Loucy (cell line): ENCODE measurements at regions not wholly inside any gene's neighbourhood (a gene's known extent, or its start where the extent isn't known, plus 50 kb on each side); places are given as distances from the start of the nearest gene placed in this dataset.

Experiments used
- EZH2phosphoT487 ChIP-seq: fragments of 200-600 bp; IDR thresholded peaks from 2 replicates; pipeline ENCODE4 v1.6.1; 2018; ENCODE audit warnings: antibody characterized with exemption, mild to moderate bottlenecking, moderate library complexity, borderline replicate concordance
- TF ChIP-seq, protein P1 (sequence below): fragments of 200-600 bp; sonication (generic); conservative IDR thresholded peaks from 2 replicates; pipeline ENCODE4 v1.5.1; 2014; ENCODE audit warnings: mild to moderate bottlenecking, antibody characterized with exemption, low read length

DNA sequence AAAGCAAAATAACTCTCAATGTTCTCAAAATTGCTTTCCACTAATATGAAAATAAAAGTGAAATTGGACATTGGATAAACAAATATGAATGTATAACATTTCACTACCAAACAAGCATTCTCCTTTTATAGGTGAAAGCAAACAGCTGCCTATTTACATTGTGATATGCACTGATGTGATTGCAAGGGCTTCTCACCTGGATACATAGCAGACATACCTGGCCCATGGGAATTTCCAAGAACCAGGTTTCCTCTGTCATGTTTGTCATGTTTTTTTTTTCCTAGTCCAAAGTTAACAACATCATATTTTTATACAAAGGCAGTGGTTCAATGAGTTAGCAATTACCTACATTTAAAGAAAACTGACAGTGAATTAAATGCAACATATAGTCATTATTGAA is 228.5 kb downstream of the ANKRD50 start:
- TF ChIP-seq EZH2phosphoT487, result no peak
- TF ChIP-seq, protein P1, sequence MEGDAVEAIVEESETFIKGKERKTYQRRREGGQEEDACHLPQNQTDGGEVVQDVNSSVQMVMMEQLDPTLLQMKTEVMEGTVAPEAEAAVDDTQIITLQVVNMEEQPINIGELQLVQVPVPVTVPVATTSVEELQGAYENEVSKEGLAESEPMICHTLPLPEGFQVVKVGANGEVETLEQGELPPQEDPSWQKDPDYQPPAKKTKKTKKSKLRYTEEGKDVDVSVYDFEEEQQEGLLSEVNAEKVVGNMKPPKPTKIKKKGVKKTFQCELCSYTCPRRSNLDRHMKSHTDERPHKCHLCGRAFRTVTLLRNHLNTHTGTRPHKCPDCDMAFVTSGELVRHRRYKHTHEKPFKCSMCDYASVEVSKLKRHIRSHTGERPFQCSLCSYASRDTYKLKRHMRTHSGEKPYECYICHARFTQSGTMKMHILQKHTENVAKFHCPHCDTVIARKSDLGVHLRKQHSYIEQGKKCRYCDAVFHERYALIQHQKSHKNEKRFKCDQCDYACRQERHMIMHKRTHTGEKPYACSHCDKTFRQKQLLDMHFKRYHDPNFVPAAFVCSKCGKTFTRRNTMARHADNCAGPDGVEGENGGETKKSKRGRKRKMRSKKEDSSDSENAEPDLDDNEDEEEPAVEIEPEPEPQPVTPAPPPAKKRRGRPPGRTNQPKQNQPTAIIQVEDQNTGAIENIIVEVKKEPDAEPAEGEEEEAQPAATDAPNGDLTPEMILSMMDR, result no peak
